PC-3 (cell line): ENCODE measurements at regions not wholly inside any gene's neighbourhood (a gene's known extent, or its start where the extent isn't known, plus 50 kb on each side); places are given as distances from the start of the nearest gene placed in this dataset.
A peak's percentile ranks its signal among the peaks of the same experiment; 100 is the strongest.

Source experiments
- ATAC-seq: fragments of 200-7000 bp; cut with Tn5 transposase; 2 replicates; pipeline ENCODE4 v1.9.1; 2020; ENCODE audit warnings: mild to moderate bottlenecking, moderate library complexity
- BruUV-seq: library from RNA; stranded (reverse); fragments of 400-500 nt; replicated peaks from 2 replicates; lab custom pipeline; 2021; lab: Mats Ljungman, UMichigan
- CTCF ChIA-PET: fragments of 300-600 bp; sonication (Branson Sonifier 250); formaldehyde crosslinking; loops from one replicate; lab custom pipeline; 2022; ENCODE audit warnings: antibody characterized with exemption; lab: Charles Lee
- POLR2A ChIA-PET: fragments of 300-600 bp; sonication (Branson Sonifier 250); formaldehyde crosslinking; loops from one replicate; lab custom pipeline; 2022; ENCODE audit warnings: antibody characterized with exemption; ENCODE audit not compliant: unreplicated experiment; lab: Charles Lee
- DNase-seq: peaks from one replicate; pipeline ENCODE4 v3.0.0-alpha.2; 2015
- H2AFZ ChIP-seq: fragments of 300-600 bp; sonication (generic); 2 replicates; pipeline ENCODE4 v1.6.0; 2016; ENCODE audit warnings: antibody characterized with exemption, low read length
- H3F3A ChIP-seq: fragments of 300-600 bp; sonication (generic); one replicate; pipeline ENCODE4 v1.6.0; 2017; ENCODE audit warnings: antibody characterized with exemption, low read length, control low read depth, mild to moderate bottlenecking; ENCODE audit not compliant: unreplicated experiment
- H3K27ac ChIP-seq: fragments of 300-600 bp; sonication (generic); 2 replicates; pipeline ENCODE4 v1.5.1; 2016; ENCODE audit warnings: mild to moderate bottlenecking, low read length
- H3K27me3 ChIP-seq: fragments of 300-600 bp; sonication (generic); 2 replicates; pipeline ENCODE4 v1.6.1; 2016; ENCODE audit warnings: low read length, mixed read lengths
- H3K36me3 ChIP-seq: fragments of 300-600 bp; sonication (generic); 2 replicates; pipeline ENCODE4 v1.6.1; 2016; ENCODE audit warnings: low read depth, mixed run types, low read length, mixed read lengths
- H3K4me1 ChIP-seq: fragments of 300-600 bp; sonication (generic); 2 replicates; pipeline ENCODE4 v1.5.1; 2016; ENCODE audit warnings: low read length; ENCODE audit not compliant: insufficient read depth
- H3K4me2 ChIP-seq: fragments of 300-600 bp; sonication (generic); 2 replicates; pipeline ENCODE4 v1.6.0; 2016; ENCODE audit warnings: low read length
- H3K4me3 ChIP-seq: fragments of 300-600 bp; sonication (generic); 2 replicates; pipeline ENCODE4 v1.5.1; 2016; ENCODE audit warnings: mild to moderate bottlenecking, low read length, mixed read lengths
- H3K79me2 ChIP-seq: fragments of 300-600 bp; sonication (generic); 2 replicates; pipeline ENCODE4 v1.6.1; 2017; ENCODE audit warnings: low read length, mixed read lengths
- H3K9ac ChIP-seq: fragments of 300-600 bp; sonication (generic); 2 replicates; pipeline ENCODE4 v1.6.0; 2016; ENCODE audit warnings: mild to moderate bottlenecking, low read length
- H3K9me2 ChIP-seq: fragments of 300-600 bp; sonication (generic); replicated peaks from 2 replicates; pipeline ENCODE4 v1.6.1; 2016; ENCODE audit warnings: mixed run types, low read length, mixed read lengths
- H3K9me3 ChIP-seq: fragments of 300-600 bp; sonication (generic); 2 replicates; pipeline ENCODE4 v1.6.1; 2016; ENCODE audit warnings: low read length, mixed read lengths
- H4K20me1 ChIP-seq: fragments of 300-600 bp; sonication (generic); 2 replicates; pipeline ENCODE4 v1.6.1; 2016; ENCODE audit warnings: low read length, mixed read lengths
- CTCF ChIP-seq: fragments of 300-600 bp; sonication (generic); conservative IDR thresholded peaks from 2 replicates; pipeline ENCODE4 v1.5.1; 2017; ENCODE audit warnings: antibody characterized with exemption, low read depth, mild to moderate bottlenecking, low read length
- EZH2 ChIP-seq: fragments of 300-600 bp; sonication (generic); IDR thresholded peaks from one replicate; pipeline ENCODE4 v1.6.1; 2017; ENCODE audit warnings: antibody characterized with exemption, mild to moderate bottlenecking, low read length; ENCODE audit not compliant: unreplicated experiment
- EZH2phosphoT487 ChIP-seq: fragments of 300-600 bp; sonication (generic); IDR thresholded peaks from 2 replicates; pipeline ENCODE4 v1.6.1; 2018; ENCODE audit warnings: mild to moderate bottlenecking, antibody characterized with exemption, low read length, borderline replicate concordance
- intact Hi-C: fragments of 100-400 bp; cut with micrococcal nuclease; formaldehyde crosslinking; loops from 2 replicates; pipeline ENCODE4 v1.9.0; 2023

- no TSS peak for BruUV-seq
Observed at GRCh38 chr6:100996409-100996808, 115.3 kb upstream of the ASCC3 start.

GRCh38 chr6:100998111-100998510 lies 117.0 kb upstream of the ASCC3 start:
- peak overlapping the region; percentile 21; the same call in 1 of the 2 replicates for H3K4me2 ChIP-seq
- H3K9ac ChIP-seq: no peak overlapping the region
- H3K9me2 ChIP-seq: no peaks in the 10 kb centered on the region
- H3K27ac ChIP-seq: peak overlapping the region; percentile 64
- peak; percentile 67 for ATAC-seq
- no peak overlapping the region for H2AFZ ChIP-seq
- BruUV-seq: no TSS peak
- TF ChIP-seq EZH2: no peak
- TF ChIP-seq EZH2phosphoT487: no peak
- CTCF ChIA-PET: interaction anchor here (0.6 kb wide), 1 partner anchor 278 kb away, joined by 3 read pairs; no protein-coding TSS in a partner anchor
- DNase-seq: peak; percentile 69
- POLR2A ChIA-PET: no interaction called here
- H3K27me3 ChIP-seq: no peaks in the 10 kb centered on the region
- H3K4me1 ChIP-seq: peaks cover 13% of the 10 kb centered on the region
- no peaks in the 10 kb centered on the region for H3K79me2 ChIP-seq
- intact Hi-C loops: no loop called here
- no peaks in the 10 kb centered on the region for H3K9me3 ChIP-seq
- no peak overlapping the region for H3K4me3 ChIP-seq
- no peaks in the 10 kb centered on the region for H3F3A ChIP-seq
- H4K20me1 ChIP-seq: no peaks in the 10 kb centered on the region
- no peaks in the 10 kb centered on the region for H3K36me3 ChIP-seq

More at GRCh38 chr6:100996409-100996808, 115.3 kb upstream of the ASCC3 start:
- ATAC-seq (no peak), DNase-seq (no peak)
- Histone ChIP-seq H3K9me3 (no peaks in the 10 kb centered on the region), H3K27me3 (no peaks in the 10 kb centered on the region), H2AFZ (no peak overlapping the region), H3K4me3 (no peak overlapping the region), H3K4me1 (peaks cover 13% of the 10 kb centered on the region), H3K4me2 (no peak overlapping the region), H3K36me3 (no peaks in the 10 kb centered on the region), H3K9ac (no peak overlapping the region), H3K79me2 (no peaks in the 10 kb centered on the region), H3K9me2 (no peaks in the 10 kb centered on the region), H3K27ac (no peak overlapping the region), H4K20me1 (no peaks in the 10 kb centered on the region), H3F3A (no peaks in the 10 kb centered on the region)
- ChIA-PET CTCF (no interaction called here), POLR2A (no interaction called here)
- intact Hi-C loops: no loop called here
- TF ChIP-seq EZH2: no peak
- no peak for TF ChIP-seq EZH2phosphoT487
- TF ChIP-seq CTCF: no peak

GRCh38 chr6:100999034-100999597 lies 118.0 kb upstream of the ASCC3 start:
- no peak for DNase-seq
- Histone ChIP-seq H3K79me2 (no peaks in the 10 kb centered on the region), H4K20me1 (no peaks in the 10 kb centered on the region), H3K27me3 (no peaks in the 10 kb centered on the region), H3K9me2 (no peaks in the 10 kb centered on the region), H3K27ac (peak overlapping the region; percentile 64), H3K9ac (no peak overlapping the region), H3K9me3 (no peaks in the 10 kb centered on the region), H3K4me3 (no peak overlapping the region), H3K4me2 (no peak overlapping the region; the same call in 1 of the 2 replicates), H3F3A (no peaks in the 10 kb centered on the region), H3K36me3 (no peaks in the 10 kb centered on the region), H2AFZ (no peak overlapping the region), H3K4me1 (peaks cover 13% of the 10 kb centered on the region)
- TF ChIP-seq EZH2 (no peak), EZH2phosphoT487 (no peak), CTCF (no peak)
- CTCF ChIA-PET: no interaction called here
- ATAC-seq: no peak
- intact Hi-C loops: no loop called here
- no TSS peak for BruUV-seq
- POLR2A ChIA-PET: no interaction called here
